ENCODE measurements at regions not wholly inside any gene's neighbourhood (a gene's known extent, or its start where the extent isn't known, plus 50 kb on each side); places are given as distances from the start of the nearest gene placed in this dataset.
A peak's percentile ranks its signal among the peaks of the same experiment; 100 is the strongest.

DNA sequence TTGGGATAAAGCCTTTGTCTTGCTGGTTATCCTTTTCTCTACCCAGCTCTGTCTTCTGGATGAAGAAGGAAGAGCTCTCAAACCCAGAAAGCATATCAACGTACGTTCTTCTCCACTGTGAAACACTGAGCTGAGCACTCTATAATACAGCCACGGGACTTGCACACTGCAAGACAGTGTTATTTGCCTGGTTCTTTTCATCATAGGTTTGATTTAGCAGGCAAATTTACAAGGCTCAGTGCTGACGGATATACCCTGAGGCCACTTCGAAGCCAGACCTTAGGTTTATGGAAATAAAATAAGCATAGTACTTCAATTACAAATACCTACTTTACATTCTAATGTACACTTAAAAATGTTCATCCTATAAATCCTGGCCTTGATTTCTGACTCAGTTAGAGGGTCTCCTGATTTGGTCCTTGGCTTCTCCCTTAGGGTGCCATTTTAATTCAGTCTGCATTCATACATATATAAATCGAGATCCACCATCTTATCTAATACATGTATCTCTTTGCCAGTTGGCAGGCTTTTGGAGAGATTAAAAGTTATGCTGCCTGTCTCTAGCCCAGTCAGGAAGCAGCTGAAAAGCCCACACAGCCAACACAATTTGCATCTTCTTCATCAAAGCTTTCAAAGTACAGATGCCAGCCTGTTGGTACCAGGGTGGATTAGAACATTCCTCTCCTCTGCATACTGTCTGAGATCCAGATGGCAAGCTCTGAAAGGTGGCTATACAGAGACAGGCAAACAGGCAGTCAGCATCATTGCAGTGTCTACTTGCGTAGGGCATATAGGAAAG is 194.4 kb downstream of the DEPDC1B start:
- no peaks in the 10 kb centered on the region for H3K9me3 ChIP-seq (ENCODE audit: control insufficient read depth, insufficient read depth, low read length)
- WGBS (ENCODE audit: insufficient coverage) = 95% methylated on average over 4 of the region's 7 CpGs
- H3K4me3 ChIP-seq (ENCODE audit: low read depth, low read length) = no peak overlapping the region
- no peaks in the 10 kb centered on the region for H3K4me1 ChIP-seq (ENCODE audit: control insufficient read depth, insufficient read depth, low read length)
- peak in 2 of 6 donors; percentile 34 to 78 for DNase-seq (ENCODE audit: low read depth in 4 of 6, low spot score in 6 of 6)
- no peaks in the 10 kb centered on the region for H3K27me3 ChIP-seq (ENCODE audit: control insufficient read depth, insufficient read depth, low read length)
- H3K36me3 ChIP-seq (ENCODE audit: control insufficient read depth, insufficient read depth, low read length) = no peaks in the 10 kb centered on the region
- no peak overlapping the region for H3K27ac ChIP-seq (ENCODE audit: low read depth, low read length)

DNA sequence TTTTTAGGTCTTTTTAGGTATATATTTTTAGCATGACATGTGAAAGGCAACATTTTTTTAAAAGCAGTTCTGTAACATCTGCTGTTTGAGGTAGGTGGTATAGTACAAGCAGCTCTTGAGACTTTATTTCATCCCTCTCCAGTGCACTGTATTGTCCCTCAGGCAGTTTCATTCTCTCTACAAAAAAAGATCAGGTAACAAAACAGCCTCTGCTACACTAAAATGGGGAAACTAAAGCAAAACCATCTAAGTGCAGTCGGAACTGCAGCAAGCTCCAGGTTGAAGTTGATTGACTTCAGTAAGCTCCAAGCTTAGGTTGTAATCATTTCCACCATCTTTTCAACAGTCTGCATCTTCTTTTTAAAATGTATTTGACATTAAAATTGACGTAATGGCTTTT is 195.6 kb downstream of the DEPDC1B start:
- Histone ChIP-seq H3K27ac (ENCODE audit: low read depth, low read length) (no peak overlapping the region), H3K27me3 (ENCODE audit: control insufficient read depth, insufficient read depth, low read length) (no peaks in the 10 kb centered on the region), H3K4me1 (ENCODE audit: control insufficient read depth, insufficient read depth, low read length) (no peaks in the 10 kb centered on the region), H3K4me3 (ENCODE audit: low read depth, low read length) (no peak overlapping the region), H3K36me3 (ENCODE audit: control insufficient read depth, insufficient read depth, low read length) (no peaks in the 10 kb centered on the region), H3K9me3 (ENCODE audit: control insufficient read depth, insufficient read depth, low read length) (no peaks in the 10 kb centered on the region)
- peak in 1 of 6 donors; percentile 46 for DNase-seq (ENCODE audit: low read depth in 4 of 6, low spot score in 6 of 6)
- WGBS (ENCODE audit: insufficient coverage) = no CpG with 5 or more reads among the region's 2 CpGs

DNA sequence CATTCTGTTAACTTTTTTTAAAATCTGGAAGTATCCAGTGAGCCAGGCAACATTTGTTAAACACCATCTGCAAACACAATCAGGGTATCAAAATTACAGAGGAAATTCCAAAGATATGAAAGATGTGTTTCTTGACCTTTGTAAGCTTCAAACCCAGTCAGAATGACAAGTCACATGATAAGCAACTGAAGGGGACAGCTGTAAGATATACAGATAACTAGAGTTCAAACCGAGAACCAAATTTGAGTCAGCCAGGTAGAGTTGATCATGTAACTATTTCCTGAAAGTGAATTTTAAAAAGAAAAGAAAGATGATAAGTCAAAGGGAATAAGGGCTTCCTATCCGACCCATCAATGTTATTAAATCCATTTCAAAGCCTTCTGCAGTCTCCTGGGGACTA is 196.2 kb downstream of the DEPDC1B start:
- no peak overlapping the region for H3K27ac ChIP-seq (ENCODE audit: low read depth, low read length)
- WGBS (ENCODE audit: insufficient coverage) = no CpG with 5 or more reads among the region's 2 CpGs
- H3K4me1 ChIP-seq (ENCODE audit: control insufficient read depth, insufficient read depth, low read length) = no peaks in the 10 kb centered on the region

DNA sequence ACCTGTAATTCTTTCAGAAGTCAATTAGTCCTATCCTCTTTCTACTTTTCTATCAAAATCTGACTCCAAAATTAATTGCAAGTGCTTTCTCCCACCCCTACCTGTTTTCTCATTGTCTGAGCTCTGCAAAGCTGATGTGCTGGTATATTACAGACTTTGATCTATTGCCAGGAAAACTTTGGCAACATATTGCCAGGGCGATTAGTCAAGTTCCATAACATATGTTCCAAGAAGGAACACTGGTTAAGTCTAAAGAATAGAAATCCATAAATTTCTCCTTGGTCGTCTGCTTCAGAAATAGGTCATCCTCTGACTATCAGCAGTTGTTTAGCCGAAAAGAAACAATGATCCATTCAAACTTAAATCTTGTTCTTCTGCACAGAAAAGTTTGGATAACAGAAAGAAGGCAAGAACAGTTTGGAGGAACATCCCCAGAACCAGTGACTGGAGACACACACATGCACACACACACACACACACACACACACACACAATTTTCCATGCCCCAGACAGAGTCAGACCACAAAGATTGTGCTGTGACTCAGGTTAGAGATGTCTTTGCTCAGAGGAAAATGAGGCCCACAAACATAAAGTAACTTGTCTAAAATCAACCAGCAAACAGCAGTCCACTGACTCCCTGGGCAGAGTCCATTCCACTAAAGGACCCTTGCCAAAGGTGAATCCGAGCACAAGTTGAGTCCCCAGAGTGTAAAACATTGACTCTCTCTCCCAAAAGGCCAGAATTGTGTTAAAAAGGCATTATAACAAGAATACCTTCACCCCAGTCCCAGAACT is 202.1 kb downstream of the DEPDC1B start:
- Histone ChIP-seq H3K27me3 (ENCODE audit: control insufficient read depth, insufficient read depth, low read length) (no peaks in the 10 kb centered on the region), H3K4me1 (ENCODE audit: control insufficient read depth, insufficient read depth, low read length) (no peaks in the 10 kb centered on the region), H3K27ac (ENCODE audit: low read depth, low read length) (no peak overlapping the region), H3K36me3 (ENCODE audit: control insufficient read depth, insufficient read depth, low read length) (no peaks in the 10 kb centered on the region), H3K4me3 (ENCODE audit: low read depth, low read length) (no peak overlapping the region), H3K9me3 (ENCODE audit: control insufficient read depth, insufficient read depth, low read length) (no peaks in the 10 kb centered on the region)
- 54% methylated on average over 3 of the region's 4 CpGs for WGBS (ENCODE audit: insufficient coverage)
- peak in 1 of 6 donors; percentile 14 for DNase-seq (ENCODE audit: low read depth in 4 of 6, low spot score in 6 of 6)

More for the DNA sequence above, 196.2 kb downstream of the DEPDC1B start:
- Histone ChIP-seq H3K9me3 (ENCODE audit: control insufficient read depth, insufficient read depth, low read length) (no peaks in the 10 kb centered on the region), H3K36me3 (ENCODE audit: control insufficient read depth, insufficient read depth, low read length) (no peaks in the 10 kb centered on the region), H3K4me3 (ENCODE audit: low read depth, low read length) (no peak overlapping the region), H3K27me3 (ENCODE audit: control insufficient read depth, insufficient read depth, low read length) (no peaks in the 10 kb centered on the region)
- DNase-seq (ENCODE audit: low read depth in 4 of 6, low spot score in 6 of 6) = no peak

DNA sequence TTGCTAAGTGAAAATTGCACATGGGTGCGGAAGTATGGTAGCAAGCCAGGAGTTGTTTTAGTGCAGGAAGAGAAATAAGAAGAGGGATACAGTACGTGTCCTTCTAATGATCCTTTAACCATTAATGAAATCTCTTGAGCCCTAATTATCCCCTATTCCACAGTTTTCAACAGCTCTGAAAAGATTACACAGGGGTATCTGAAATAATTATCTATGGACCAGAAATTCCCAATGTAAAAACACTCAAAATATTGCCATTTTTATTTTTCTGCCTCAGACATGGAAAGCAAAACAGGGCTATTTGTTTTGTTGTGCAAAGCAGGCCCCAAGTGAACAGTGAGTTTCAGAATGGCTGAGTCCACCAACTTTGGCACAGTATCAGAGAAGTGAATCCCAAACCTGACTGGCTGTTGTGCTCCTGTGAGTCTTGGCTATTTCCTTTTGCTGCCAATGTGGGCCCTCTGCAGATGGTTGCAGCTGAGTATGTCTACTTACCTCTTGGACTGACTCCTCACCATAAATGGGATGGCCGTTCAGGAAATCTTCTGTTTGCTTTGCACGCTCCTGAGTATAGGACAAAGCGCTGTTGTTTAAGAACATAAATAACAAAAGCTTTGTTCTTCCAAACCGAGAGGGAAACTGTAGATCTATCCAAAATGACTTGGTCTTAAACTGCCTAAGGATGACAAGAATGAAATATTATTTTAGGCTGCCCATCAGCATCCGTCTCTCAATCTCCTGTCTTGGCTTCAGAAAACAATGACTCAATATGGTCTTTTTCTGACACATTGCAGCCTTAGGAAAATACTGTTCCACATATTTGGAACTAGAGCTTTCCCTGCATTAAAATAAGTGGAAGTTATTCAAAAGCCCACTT is 204.1 kb downstream of the DEPDC1B start:
- H3K4me3 ChIP-seq (ENCODE audit: low read depth, low read length) = no peak overlapping the region
- H3K27me3 ChIP-seq (ENCODE audit: control insufficient read depth, insufficient read depth, low read length) = no peaks in the 10 kb centered on the region
- H3K4me1 ChIP-seq (ENCODE audit: control insufficient read depth, insufficient read depth, low read length) = no peaks in the 10 kb centered on the region
- H3K36me3 ChIP-seq (ENCODE audit: control insufficient read depth, insufficient read depth, low read length) = no peaks in the 10 kb centered on the region
- 60% methylated on average over 1 of the region's 7 CpGs for WGBS (ENCODE audit: insufficient coverage)
- H3K27ac ChIP-seq (ENCODE audit: low read depth, low read length) = no peak overlapping the region
- no peaks in the 10 kb centered on the region for H3K9me3 ChIP-seq (ENCODE audit: control insufficient read depth, insufficient read depth, low read length)
- no peak for DNase-seq (ENCODE audit: low read depth in 4 of 6, low spot score in 6 of 6)

DNA sequence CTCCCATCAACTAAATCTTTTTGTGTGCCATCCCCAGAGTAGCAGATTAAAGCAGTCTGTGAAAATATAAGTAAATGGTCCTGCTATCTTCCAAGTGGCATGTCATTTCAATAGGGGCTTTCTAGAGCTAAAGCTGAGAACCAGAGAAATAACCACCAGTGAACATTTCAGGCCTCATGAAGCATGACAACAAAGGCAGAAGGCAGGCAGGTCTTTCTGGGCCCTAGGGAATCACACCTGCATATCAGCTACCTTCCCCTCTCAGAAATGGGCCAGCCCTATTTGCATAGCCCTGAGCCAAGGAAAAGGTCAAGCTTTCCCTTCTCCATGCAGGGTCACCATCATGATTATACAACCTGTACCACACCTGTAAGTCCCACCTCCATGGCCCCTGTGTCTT is 205.3 kb downstream of the DEPDC1B start:
- no peaks in the 10 kb centered on the region for H3K9me3 ChIP-seq (ENCODE audit: control insufficient read depth, insufficient read depth, low read length)
- no peaks in the 10 kb centered on the region for H3K4me1 ChIP-seq (ENCODE audit: control insufficient read depth, insufficient read depth, low read length)
- DNase-seq (ENCODE audit: low read depth in 4 of 6, low spot score in 6 of 6) = no peak
- H3K4me3 ChIP-seq (ENCODE audit: low read depth, low read length) = no peak overlapping the region
- H3K36me3 ChIP-seq (ENCODE audit: control insufficient read depth, insufficient read depth, low read length) = no peaks in the 10 kb centered on the region
- H3K27ac ChIP-seq (ENCODE audit: low read depth, low read length) = no peak overlapping the region
- no peaks in the 10 kb centered on the region for H3K27me3 ChIP-seq (ENCODE audit: control insufficient read depth, insufficient read depth, low read length)

DNA sequence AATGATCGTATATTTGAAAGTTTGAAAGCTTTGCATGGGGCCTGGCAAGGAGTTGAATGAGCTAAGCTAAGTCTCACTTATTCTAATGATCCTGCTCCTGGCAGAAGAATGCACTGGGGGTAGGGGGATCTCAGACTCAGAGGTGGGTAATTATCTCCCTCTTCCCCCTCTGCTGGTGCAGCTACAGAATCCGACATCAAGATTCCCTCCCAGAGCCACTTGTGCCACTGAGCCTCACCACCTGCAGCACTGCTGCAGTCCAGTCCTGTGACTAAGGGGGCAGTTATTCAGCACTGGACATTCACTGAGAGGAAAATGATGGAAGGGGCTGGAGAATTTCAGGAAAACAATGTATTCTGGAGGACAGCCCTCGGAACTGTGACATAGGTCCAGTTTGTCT is 205.8 kb downstream of the DEPDC1B start:
- Histone ChIP-seq H3K36me3 (ENCODE audit: control insufficient read depth, insufficient read depth, low read length) (no peaks in the 10 kb centered on the region), H3K9me3 (ENCODE audit: control insufficient read depth, insufficient read depth, low read length) (no peaks in the 10 kb centered on the region), H3K27me3 (ENCODE audit: control insufficient read depth, insufficient read depth, low read length) (no peaks in the 10 kb centered on the region), H3K27ac (ENCODE audit: low read depth, low read length) (no peak overlapping the region), H3K4me3 (ENCODE audit: low read depth, low read length) (no peak overlapping the region), H3K4me1 (ENCODE audit: control insufficient read depth, insufficient read depth, low read length) (no peaks in the 10 kb centered on the region)
- DNase-seq (ENCODE audit: low read depth in 4 of 6, low spot score in 6 of 6) = no peak
- WGBS (ENCODE audit: insufficient coverage) = 89% methylated on average over 1 of the region's 3 CpGs

DNA sequence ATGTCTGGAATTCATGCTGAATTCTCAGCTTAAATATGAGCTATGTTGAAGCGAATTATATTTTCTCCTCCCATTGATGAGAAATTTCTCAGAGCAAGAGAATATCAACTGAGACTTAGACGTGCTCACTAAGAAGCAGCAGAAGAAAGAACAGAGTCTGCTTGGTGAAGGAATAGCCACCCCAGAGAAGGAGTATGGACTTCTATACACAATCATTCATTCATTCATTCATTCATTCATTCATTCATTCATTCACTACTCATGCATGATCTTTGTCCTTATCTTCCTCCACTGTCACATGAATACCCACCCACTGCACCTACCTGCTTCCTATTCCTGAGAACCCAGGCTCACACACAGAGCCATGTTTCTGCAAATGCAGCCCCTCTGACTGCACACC is 206.6 kb downstream of the DEPDC1B start:
- Histone ChIP-seq H3K27ac (ENCODE audit: low read depth, low read length) (no peak overlapping the region), H3K27me3 (ENCODE audit: control insufficient read depth, insufficient read depth, low read length) (no peaks in the 10 kb centered on the region)

DNA sequence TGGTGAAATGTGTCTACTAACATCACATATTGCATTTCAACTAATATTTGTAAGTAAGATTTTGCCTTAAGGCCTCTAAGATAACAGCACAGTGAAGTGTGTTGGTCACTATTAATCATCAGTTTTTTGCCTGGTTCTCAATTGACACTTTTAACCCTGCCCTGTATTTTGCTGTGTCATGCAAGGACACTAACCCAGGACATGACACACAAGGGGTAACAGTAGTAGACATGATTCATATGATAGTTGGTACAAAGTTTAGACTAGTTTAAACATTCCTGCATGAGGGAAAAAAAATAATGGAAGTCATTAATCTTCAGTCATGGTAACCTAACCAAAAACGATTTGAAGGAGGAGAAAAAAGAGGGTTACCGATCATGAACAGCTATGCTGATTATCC is 207.0 kb downstream of the DEPDC1B start:
- no CpG with 5 or more reads among the region's 2 CpGs for WGBS (ENCODE audit: insufficient coverage)
- Histone ChIP-seq H3K9me3 (ENCODE audit: control insufficient read depth, insufficient read depth, low read length) (no peaks in the 10 kb centered on the region), H3K4me3 (ENCODE audit: low read depth, low read length) (no peak overlapping the region), H3K27ac (ENCODE audit: low read depth, low read length) (no peak overlapping the region), H3K27me3 (ENCODE audit: control insufficient read depth, insufficient read depth, low read length) (no peaks in the 10 kb centered on the region), H3K4me1 (ENCODE audit: control insufficient read depth, insufficient read depth, low read length) (no peaks in the 10 kb centered on the region), H3K36me3 (ENCODE audit: control insufficient read depth, insufficient read depth, low read length) (no peaks in the 10 kb centered on the region)
- no peak for DNase-seq (ENCODE audit: low read depth in 4 of 6, low spot score in 6 of 6)

More for the DNA sequence above, 206.6 kb downstream of the DEPDC1B start:
- Histone ChIP-seq H3K36me3 (ENCODE audit: control insufficient read depth, insufficient read depth, low read length) (no peaks in the 10 kb centered on the region), H3K4me3 (ENCODE audit: low read depth, low read length) (no peak overlapping the region), H3K9me3 (ENCODE audit: control insufficient read depth, insufficient read depth, low read length) (no peaks in the 10 kb centered on the region), H3K4me1 (ENCODE audit: control insufficient read depth, insufficient read depth, low read length) (no peaks in the 10 kb centered on the region)
- DNase-seq (ENCODE audit: low read depth in 4 of 6, low spot score in 6 of 6) = no peak
- WGBS (ENCODE audit: insufficient coverage) = 83% methylated on average over 1 of the region's 2 CpGs
